HFFc6 (cell line): ENCODE measurements at regions not wholly inside any gene's neighbourhood (a gene's known extent, or its start where the extent isn't known, plus 50 kb on each side); places are given as distances from the start of the nearest gene placed in this dataset.
"Not testable (repeated sequence)": the region's sequence is repeated elsewhere in the genome, so short reads cannot be mapped to it uniquely, and the experiment has no call there.

ENCODE experiments used
- DNase-seq: peaks from one replicate; pipeline ENCODE4 v3.0.0-alpha.2; 2018
- H3K27ac Mint-ChIP-seq: 2 replicates; pipeline ENCODE4 v1.8.0; 2020; ENCODE audit warnings: mild to moderate bottlenecking, mixed read lengths
- H3K27me3 Mint-ChIP-seq: 2 replicates; pipeline ENCODE4 v1.8.0; 2021; ENCODE audit warnings: mild to moderate bottlenecking, moderate library complexity, mixed read lengths; ENCODE audit not compliant: insufficient read depth
- H3K36me3 Mint-ChIP-seq: 2 replicates; pipeline ENCODE4 v1.8.0; 2021; ENCODE audit warnings: low read depth, mixed read lengths
- H3K4me1 Mint-ChIP-seq: 2 replicates; pipeline ENCODE4 v1.8.0; 2020; ENCODE audit warnings: low read depth, mixed read lengths
- H3K4me3 Mint-ChIP-seq: 2 replicates; pipeline ENCODE4 v1.8.0; 2020; ENCODE audit warnings: mild to moderate bottlenecking, moderate library complexity, mixed read lengths
- H3K9me3 Mint-ChIP-seq: 2 replicates; pipeline ENCODE4 v1.8.0; 2020; ENCODE audit warnings: mild to moderate bottlenecking, mixed read lengths
- TF ChIP-seq, protein P1 (sequence below): fragments of 200-600 bp; sonication (generic); IDR thresholded peaks from 2 replicates; pipeline ENCODE4 v1.5.0; 2021; ENCODE audit warnings: antibody characterized with exemption, mild to moderate bottlenecking

DNA sequence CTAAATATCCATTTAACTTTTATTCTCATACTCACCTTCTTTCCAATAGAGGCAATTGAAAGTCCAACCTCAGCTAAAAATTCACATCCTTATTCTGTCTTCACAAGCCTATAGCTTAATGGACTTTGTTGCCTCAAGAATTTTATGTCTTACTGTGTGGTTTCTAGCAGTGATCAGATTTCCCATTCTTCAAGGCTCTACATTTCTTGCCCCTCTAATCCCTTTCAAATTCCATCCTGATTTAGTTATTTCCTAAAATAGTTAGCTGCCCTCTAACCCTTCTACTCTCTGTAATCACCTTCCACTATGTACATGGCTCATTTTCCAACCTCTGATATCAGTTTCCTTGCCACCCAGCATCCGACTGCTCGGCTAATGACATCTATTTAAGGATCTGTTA lies 204.1 kb upstream of the CENPE start:
- DNase-seq: no peak
- no peak overlapping the region for H3K27ac Mint-ChIP-seq
- no peaks in the 10 kb centered on the region for H3K36me3 Mint-ChIP-seq
- no peaks in the 10 kb centered on the region; the same call in 1 of the 2 replicates for H3K27me3 Mint-ChIP-seq
- no peaks in the 10 kb centered on the region for H3K9me3 Mint-ChIP-seq
- TF ChIP-seq, protein P1, sequence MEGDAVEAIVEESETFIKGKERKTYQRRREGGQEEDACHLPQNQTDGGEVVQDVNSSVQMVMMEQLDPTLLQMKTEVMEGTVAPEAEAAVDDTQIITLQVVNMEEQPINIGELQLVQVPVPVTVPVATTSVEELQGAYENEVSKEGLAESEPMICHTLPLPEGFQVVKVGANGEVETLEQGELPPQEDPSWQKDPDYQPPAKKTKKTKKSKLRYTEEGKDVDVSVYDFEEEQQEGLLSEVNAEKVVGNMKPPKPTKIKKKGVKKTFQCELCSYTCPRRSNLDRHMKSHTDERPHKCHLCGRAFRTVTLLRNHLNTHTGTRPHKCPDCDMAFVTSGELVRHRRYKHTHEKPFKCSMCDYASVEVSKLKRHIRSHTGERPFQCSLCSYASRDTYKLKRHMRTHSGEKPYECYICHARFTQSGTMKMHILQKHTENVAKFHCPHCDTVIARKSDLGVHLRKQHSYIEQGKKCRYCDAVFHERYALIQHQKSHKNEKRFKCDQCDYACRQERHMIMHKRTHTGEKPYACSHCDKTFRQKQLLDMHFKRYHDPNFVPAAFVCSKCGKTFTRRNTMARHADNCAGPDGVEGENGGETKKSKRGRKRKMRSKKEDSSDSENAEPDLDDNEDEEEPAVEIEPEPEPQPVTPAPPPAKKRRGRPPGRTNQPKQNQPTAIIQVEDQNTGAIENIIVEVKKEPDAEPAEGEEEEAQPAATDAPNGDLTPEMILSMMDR: no peak
- H3K4me1 Mint-ChIP-seq: no peaks in the 10 kb centered on the region
- H3K4me3 Mint-ChIP-seq: no peak overlapping the region

DNA sequence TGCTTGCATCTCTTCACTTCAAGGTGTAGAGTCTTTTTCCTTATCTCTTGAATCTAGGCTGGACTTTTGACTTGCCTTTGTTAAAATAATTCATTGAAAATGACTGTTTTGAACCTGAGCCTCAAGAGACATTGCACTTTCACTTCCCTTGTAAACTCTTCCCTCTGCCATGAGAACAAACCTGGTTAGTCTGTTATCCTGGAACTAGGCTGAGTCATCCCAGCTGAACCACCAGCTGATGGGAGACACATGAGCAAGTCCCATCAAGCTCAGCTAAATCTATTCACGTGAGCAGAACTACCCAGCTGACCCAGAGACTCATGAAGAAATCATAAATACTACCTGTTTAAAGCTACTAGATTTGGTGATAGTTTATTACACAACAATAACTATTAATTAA lies 202.3 kb upstream of the CENPE start:
- Mint-ChIP-seq H3K36me3 (no peaks in the 10 kb centered on the region), H3K27ac (no peak overlapping the region)
- DNase-seq: no peak

DNA sequence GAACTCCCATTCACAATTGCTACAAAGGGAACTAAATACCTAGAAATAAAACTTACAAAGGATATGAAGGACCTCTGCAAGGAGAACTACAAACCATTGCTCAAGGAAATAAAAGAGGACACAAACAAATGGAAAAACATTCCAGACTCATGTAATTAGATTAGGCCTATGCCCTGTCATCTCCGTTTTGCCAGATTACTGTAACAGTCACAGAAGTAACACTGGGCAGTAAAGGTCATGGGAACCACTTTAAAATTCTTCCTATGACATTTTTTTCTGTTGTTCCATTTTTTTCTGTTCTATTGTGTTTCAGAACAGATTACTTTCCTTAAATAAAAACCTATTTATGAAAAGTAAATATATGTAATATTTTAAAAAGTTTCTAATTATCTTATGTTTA lies 199.4 kb upstream of the CENPE start:
- no peak for DNase-seq
- Mint-ChIP-seq H3K27ac (no peak overlapping the region), H3K4me1 (no peaks in the 10 kb centered on the region), H3K27me3 (no peaks in the 10 kb centered on the region; the same call in 1 of the 2 replicates), H3K9me3 (no peaks in the 10 kb centered on the region), H3K4me3 (no peak overlapping the region), H3K36me3 (no peaks in the 10 kb centered on the region)
- TF ChIP-seq, protein P1: no peak

More for the DNA sequence above, 202.3 kb upstream of the CENPE start:
- H3K4me3 Mint-ChIP-seq: no peak overlapping the region
- no peaks in the 10 kb centered on the region for H3K9me3 Mint-ChIP-seq
- TF ChIP-seq, protein P1: no peak
- H3K27me3 Mint-ChIP-seq: no peaks in the 10 kb centered on the region; the same call in 1 of the 2 replicates
- no peaks in the 10 kb centered on the region for H3K4me1 Mint-ChIP-seq

DNA sequence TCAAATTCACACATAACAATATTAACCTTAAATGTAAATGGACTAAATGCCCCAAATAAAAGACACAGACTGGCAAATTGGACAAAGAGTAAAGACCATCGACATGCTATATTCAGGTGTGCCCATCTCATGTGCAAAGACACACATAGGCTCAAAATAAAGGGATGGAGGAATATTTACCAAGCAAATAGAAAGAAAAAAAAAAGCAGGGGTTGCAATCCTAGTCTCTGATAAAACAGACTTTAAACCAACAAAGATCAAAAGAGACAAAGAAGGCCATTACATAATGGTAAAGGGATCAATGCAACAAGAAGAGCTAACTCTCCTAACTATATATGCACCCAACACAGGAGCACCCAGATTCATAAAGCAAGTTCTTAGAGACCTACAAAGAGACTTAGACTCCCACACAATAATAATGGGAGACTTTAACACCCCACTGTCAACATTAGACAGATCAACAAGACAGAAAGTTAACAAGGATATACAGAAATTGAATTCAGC lies 189.4 kb upstream of the CENPE start:
- H3K9me3 Mint-ChIP-seq: peaks cover 36% of the 10 kb centered on the region
- not testable (repeated sequence) for DNase-seq, H3K27ac Mint-ChIP-seq, H3K36me3 Mint-ChIP-seq, H3K4me1 Mint-ChIP-seq, H3K4me3 Mint-ChIP-seq, H3K27me3 Mint-ChIP-seq

DNA sequence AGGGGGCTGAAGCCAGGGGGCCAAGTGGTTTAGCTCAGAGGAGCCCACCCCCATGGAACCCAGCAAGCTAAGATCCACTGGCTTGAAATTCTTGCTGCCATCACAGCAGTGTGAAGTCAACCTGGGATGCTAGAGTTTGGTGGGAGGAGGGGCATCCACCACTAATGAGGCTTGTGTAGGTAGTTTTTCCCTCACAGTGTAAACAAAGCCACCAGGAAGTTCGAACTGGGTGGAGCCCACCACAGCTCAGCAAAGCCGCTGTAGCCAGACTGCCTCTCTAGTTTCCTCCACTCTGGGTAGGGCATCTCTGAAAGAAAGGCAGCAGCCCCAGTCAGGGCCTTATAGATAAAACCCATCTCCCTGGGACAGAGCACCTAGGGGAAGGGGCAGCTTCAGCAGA lies 187.4 kb upstream of the CENPE start:
- H3K27me3 Mint-ChIP-seq, H3K27ac Mint-ChIP-seq, DNase-seq, H3K4me1 Mint-ChIP-seq, H3K4me3 Mint-ChIP-seq, H3K36me3 Mint-ChIP-seq: not testable (repeated sequence)
- H3K9me3 Mint-ChIP-seq: peaks cover 42% of the 10 kb centered on the region

DNA sequence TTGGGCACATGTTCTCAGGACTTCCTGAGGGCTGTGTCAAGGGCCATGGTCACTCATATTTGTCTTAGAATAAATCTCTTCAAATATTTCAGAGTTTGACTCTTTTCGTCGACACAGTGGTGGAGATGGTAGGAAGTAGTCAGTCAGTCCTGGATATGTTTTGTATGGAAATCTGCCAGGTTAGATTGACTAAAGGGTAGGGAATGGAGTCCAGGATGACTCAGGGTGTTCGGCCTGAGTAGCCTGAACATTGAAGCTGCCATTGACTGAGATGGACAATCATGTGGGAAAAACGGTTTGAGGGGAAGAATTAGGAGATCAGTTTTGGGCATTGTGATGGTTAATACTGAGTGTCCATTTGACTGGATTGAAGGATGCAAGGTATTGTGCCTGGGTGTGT lies 177.1 kb upstream of the CENPE start:
- peaks cover 3% of the 10 kb centered on the region; the same call in 1 of the 2 replicates for H3K9me3 Mint-ChIP-seq
- peaks cover 23% of the 10 kb centered on the region; the same call in 1 of the 2 replicates for H3K4me1 Mint-ChIP-seq
- H3K27ac Mint-ChIP-seq: no peak overlapping the region
- TF ChIP-seq, protein P1: no peak
- no peak overlapping the region for H3K4me3 Mint-ChIP-seq
- peak; percentile 69 for DNase-seq
- no peaks in the 10 kb centered on the region for H3K36me3 Mint-ChIP-seq
- H3K27me3 Mint-ChIP-seq: no peaks in the 10 kb centered on the region; the same call in 1 of the 2 replicates

DNA sequence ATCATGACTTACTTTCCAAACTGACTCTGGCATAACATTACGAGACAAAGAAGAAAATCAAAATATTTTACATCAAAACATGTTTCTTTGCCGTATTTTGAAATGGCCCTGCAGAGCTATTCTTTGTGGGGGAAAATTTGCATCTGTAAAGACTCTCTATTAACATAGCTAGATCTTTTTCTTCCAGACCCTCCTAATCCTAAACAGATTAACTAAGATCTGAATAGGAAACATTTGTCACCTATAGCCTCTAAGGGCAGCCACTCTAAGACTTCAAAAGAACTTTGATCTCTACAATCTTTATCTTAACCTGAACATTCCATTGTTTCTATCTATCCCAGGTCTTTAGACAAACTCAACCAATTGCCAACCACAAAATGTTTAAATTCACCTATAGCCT lies 176.6 kb upstream of the CENPE start:
- no peaks in the 10 kb centered on the region for H3K9me3 Mint-ChIP-seq
- H3K27ac Mint-ChIP-seq: no peak overlapping the region
- no peaks in the 10 kb centered on the region; the same call in 1 of the 2 replicates for H3K27me3 Mint-ChIP-seq
- TF ChIP-seq, protein P1: no peak
- H3K4me1 Mint-ChIP-seq: peaks cover 23% of the 10 kb centered on the region; the same call in 1 of the 2 replicates
- H3K36me3 Mint-ChIP-seq: no peaks in the 10 kb centered on the region
- H3K4me3 Mint-ChIP-seq: no peak overlapping the region
- no peak for DNase-seq
